Stimulated activated naive CD8-positive, alpha-beta T cell treated with anti-CD3 and anti-CD28 coated beads, Interleukin-15, Interleukin-2, amounts not matched to agents 100 ng/mL and 50 ng/mL, for 24 hours (primary cell): ENCODE measurements at regions not wholly inside any gene's neighbourhood (a gene's known extent, or its start where the extent isn't known, plus 50 kb on each side); places are given as distances from the start of the nearest gene placed in this dataset.
"Not testable (repeated sequence)": the region's sequence is repeated elsewhere in the genome, so short reads cannot be mapped to it uniquely, and the experiment has no call there.

Source experiments
- H3K27ac Mint-ChIP-seq: one replicate; pipeline ENCODE4 v1.8.0; 2021; ENCODE audit warnings: mild to moderate bottlenecking, mixed read lengths
- H3K27me3 Mint-ChIP-seq: one replicate; pipeline ENCODE4 v1.8.0; 2021; ENCODE audit warnings: mixed read lengths
- H3K36me3 Mint-ChIP-seq: one replicate; pipeline ENCODE4 v1.8.0; 2021; ENCODE audit warnings: low read depth, mixed read lengths
- H3K4me1 Mint-ChIP-seq: one replicate; pipeline ENCODE4 v1.8.0; 2021; ENCODE audit warnings: low read depth, mixed read lengths
- H3K4me3 Mint-ChIP-seq: one replicate; pipeline ENCODE4 v1.8.0; 2021; ENCODE audit warnings: mild to moderate bottlenecking, mixed read lengths
- H3K9me3 Mint-ChIP-seq: one replicate; pipeline ENCODE4 v1.8.0; 2021; ENCODE audit warnings: mixed read lengths

DNA sequence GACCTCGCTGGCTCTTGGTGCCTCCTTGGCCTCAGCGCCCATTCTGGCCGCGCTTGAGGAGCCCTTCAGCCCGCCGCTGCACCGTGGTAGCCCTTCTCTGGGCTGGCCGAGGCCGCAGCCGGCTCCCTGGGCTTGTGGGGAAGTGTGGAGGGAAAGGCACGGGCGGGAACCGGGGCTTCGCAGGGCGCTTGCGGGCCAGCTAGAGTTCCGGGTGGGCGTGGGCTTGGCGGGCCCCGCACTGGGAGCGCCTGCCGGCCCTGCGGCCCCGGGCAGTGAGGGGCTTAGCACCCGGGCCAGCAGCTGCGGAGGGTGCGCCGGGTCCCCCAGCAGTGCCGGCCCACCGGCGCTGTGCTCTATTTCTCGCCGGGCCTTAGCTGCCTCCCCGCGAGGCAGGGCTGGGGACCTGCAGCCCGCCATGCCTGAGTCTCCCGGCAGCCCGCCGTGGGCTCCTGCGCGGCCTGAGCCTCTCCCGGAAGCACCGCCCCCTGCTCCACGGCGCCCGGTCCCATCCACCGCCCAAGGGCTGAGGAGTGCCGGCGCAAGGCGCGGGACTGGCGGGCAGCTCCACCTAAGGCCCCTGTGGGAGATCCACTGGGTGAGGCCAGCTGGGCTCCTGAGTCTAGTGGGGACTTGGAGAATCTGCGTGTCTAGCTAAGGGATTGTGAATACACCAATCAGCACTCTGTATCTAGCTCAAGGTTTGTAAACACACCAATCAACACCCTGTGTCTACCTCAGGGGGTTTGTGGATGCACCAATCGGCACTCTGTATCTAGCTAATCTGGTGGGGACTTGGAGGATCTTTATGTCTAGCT, 141.1 kb downstream of the SLCO4C1 start:
- H3K27ac Mint-ChIP-seq, H3K4me1 Mint-ChIP-seq, H3K9me3 Mint-ChIP-seq, H3K4me3 Mint-ChIP-seq, H3K27me3 Mint-ChIP-seq, H3K36me3 Mint-ChIP-seq: not testable (repeated sequence)

DNA sequence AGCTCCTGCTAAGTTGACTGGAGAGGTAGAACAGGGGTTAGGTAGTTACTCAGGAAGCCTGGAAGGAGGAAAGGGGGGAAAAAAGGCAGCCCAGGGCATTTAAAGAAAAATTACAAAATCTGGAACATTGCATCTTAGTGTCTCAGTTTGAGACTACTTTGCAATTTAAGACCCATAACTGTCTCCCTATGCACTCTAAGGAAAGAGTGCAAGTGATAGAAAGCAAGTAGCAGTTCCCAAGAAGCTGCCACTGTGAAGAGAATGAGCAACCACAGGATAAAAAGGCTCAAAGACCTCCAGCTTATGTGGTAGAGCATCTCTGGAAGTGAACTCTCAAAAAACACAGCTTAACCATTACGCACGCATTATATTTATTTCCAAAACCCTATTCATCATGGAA, 141.8 kb downstream of the SLCO4C1 start:
- H3K9me3 Mint-ChIP-seq, result no peaks in the 10 kb centered on the region
- no peak overlapping the region for H3K27ac Mint-ChIP-seq
- H3K36me3 Mint-ChIP-seq, result no peaks in the 10 kb centered on the region
- peaks cover 8% of the 10 kb centered on the region for H3K27me3 Mint-ChIP-seq
- no peak overlapping the region for H3K4me3 Mint-ChIP-seq
- H3K4me1 Mint-ChIP-seq, result no peaks in the 10 kb centered on the region

DNA sequence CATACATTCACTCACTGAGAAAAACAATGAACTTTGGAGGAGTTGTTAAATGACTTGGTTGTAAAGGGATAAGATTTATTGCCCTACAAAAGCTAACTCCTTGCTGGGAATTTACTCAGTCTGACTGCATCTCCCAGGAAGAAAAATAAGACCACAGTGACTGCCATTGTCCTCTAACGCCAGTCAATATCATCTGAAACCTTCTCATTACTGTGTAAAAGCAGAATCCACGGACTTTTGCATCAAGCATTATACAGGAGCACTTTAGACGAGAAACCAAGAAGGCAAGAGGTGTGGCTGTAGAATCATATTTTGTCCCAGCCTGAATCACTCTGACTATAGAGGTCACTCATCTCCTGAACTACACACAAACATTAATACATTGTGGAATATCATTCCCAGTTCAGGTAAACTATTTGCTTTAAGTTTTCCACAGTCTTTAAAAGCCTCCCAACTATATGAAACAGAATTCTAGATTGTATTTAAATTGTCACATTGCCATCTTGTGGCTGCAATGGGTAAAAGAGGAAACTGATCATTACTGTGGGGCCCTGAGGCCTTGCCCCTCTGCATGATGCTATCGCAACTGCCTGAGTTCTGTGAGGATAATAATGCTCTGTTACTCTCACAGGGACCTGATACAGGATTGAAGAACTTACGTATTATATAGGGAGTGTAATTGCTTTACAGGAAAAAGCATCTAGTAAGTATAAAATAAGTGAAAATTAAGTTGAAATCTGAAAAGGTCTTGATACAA, 142.9 kb downstream of the SLCO4C1 start:
- Mint-ChIP-seq H3K4me3 (no peak overlapping the region), H3K27ac (no peak overlapping the region), H3K4me1 (no peaks in the 10 kb centered on the region), H3K36me3 (no peaks in the 10 kb centered on the region), H3K27me3 (no peaks in the 10 kb centered on the region), H3K9me3 (no peaks in the 10 kb centered on the region)

DNA sequence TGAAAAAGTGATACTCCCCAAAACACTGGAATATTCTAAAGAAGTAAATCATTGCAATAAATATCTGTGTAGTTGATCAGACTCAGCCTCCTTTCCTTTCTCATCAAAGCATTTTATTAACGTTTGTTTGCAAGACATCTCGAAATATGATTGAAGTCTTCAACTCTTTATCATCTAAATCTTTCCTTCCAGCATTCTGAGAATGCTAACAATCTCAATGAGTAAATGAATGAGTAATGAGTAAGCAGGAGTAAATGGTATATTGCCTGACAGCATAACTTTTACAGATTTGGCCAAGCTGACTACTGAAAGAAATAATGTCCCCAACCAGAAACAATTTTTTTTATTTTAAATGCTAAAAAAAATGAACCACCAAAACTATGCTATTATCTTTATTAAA, 157.1 kb downstream of the SLCO4C1 start:
- Mint-ChIP-seq H3K4me1 (no peaks in the 10 kb centered on the region), H3K27me3 (no peaks in the 10 kb centered on the region), H3K36me3 (no peaks in the 10 kb centered on the region), H3K9me3 (no peaks in the 10 kb centered on the region), H3K4me3 (no peak overlapping the region), H3K27ac (no peak overlapping the region)

DNA sequence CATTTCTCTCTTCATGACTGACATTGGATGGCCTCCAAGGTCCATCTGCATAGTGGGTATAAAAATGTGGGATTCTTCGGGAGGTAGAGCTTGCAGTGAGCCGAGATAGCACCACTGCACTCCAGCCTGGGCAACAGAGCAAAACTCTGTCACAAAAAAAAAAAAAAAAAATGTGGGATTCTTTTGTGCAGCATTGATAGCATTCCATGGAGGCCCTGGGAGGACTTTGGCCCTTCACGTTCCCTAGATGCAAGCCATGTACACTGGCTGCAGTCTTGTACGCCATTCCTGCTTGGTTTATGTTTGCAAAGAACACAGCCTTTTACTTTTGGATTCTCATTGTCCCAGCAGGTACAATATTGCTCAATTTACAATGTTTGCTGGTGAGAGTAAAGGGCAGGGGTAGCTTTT, 157.8 kb downstream of the SLCO4C1 start:
- H3K27me3 Mint-ChIP-seq, result no peaks in the 10 kb centered on the region
- H3K4me1 Mint-ChIP-seq, result no peaks in the 10 kb centered on the region
- no peak overlapping the region for H3K4me3 Mint-ChIP-seq
- no peaks in the 10 kb centered on the region for H3K36me3 Mint-ChIP-seq
- no peaks in the 10 kb centered on the region for H3K9me3 Mint-ChIP-seq
- no peak overlapping the region for H3K27ac Mint-ChIP-seq

DNA sequence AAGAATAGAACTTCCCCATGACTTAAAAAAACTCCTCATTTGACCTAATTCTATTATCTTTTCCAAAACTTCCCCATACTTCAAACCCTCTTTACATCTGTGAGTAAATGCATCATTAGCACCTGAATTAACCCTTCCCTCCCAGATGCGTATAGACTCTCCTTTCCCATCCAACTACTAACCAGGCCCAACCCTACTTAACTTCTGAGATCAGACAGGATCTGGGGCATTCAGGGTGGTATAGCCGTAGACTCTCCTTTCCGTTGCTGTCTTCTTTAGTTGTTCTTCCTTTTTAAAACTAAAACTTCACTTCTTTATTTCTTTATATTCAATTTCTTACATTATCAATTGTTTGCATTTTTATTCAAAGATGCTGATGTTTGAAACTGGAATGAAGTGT, 165.2 kb downstream of the SLCO4C1 start:
- no peak overlapping the region for H3K4me3 Mint-ChIP-seq
- H3K27ac Mint-ChIP-seq, result no peak overlapping the region
- H3K4me1 Mint-ChIP-seq, result no peaks in the 10 kb centered on the region
- peaks cover 4% of the 10 kb centered on the region for H3K9me3 Mint-ChIP-seq
- no peaks in the 10 kb centered on the region for H3K36me3 Mint-ChIP-seq
- no peaks in the 10 kb centered on the region for H3K27me3 Mint-ChIP-seq

DNA sequence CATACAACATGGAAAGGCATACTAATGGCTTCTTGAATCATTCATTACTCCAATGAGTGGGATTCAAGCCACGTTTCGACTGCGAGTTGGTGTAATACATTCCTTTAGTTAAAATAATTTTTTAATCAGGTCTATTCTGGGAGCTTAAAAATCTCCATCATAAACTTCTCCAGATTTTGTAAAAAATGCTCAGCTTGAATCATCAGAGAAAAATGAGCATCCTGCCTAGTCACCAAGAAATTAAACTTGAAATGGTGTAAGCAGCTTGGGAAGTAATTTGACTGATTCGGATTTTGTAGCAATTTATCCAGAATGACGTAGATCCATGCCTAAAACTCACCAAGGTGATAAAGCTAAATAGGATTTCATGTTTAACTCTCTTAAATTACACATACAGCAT, 165.7 kb downstream of the SLCO4C1 start:
- no peak overlapping the region for H3K4me3 Mint-ChIP-seq
- no peaks in the 10 kb centered on the region for H3K36me3 Mint-ChIP-seq
- no peaks in the 10 kb centered on the region for H3K4me1 Mint-ChIP-seq
- peaks cover 4% of the 10 kb centered on the region for H3K9me3 Mint-ChIP-seq
- no peaks in the 10 kb centered on the region for H3K27me3 Mint-ChIP-seq
- H3K27ac Mint-ChIP-seq, result no peak overlapping the region

DNA sequence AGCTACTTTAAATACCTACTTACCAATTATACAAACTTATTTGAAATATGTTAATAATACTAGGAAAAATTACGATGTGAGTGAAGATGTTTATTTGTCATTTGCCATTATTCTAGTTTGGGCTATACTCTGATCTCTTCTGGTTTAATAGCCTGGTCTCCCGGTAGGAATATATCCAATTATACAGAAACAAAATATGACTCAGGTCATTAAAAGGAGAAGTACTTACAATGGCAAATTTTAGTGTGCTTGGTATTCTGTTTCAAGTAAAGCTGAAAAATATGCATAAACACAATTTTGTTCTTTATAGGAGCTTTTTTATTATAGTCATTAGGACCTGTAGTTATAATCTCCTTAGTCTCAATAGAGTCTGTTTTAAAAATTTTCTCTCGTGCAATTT, 176.8 kb downstream of the SLCO4C1 start:
- no peaks in the 10 kb centered on the region for H3K4me1 Mint-ChIP-seq
- no peak overlapping the region for H3K27ac Mint-ChIP-seq
- no peak overlapping the region for H3K4me3 Mint-ChIP-seq
- H3K27me3 Mint-ChIP-seq, result no peaks in the 10 kb centered on the region
- no peaks in the 10 kb centered on the region for H3K9me3 Mint-ChIP-seq
- H3K36me3 Mint-ChIP-seq, result no peaks in the 10 kb centered on the region

DNA sequence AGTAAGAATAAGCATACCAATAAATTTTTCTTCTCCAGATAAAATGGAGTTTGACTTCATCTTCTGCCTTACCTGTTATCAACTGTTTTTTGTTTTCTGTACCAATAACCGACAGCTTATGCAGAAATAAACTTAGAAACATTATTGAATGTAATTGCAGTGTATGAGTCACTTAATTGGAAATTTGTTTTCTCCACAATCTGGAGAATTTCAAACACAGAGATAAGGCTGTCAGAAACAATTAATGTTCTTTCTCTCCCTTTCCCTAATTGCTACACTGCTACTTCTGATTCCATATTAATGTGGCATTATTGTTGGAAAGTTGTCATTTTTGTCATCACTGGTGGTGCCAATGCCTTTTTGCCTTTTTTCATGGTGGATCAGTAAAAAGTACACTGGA, 180.3 kb downstream of the SLCO4C1 start:
- H3K9me3 Mint-ChIP-seq, result no peaks in the 10 kb centered on the region
- H3K4me1 Mint-ChIP-seq, result no peaks in the 10 kb centered on the region
- no peak overlapping the region for H3K27ac Mint-ChIP-seq
- no peaks in the 10 kb centered on the region for H3K27me3 Mint-ChIP-seq
- no peaks in the 10 kb centered on the region for H3K36me3 Mint-ChIP-seq
- no peak overlapping the region for H3K4me3 Mint-ChIP-seq

DNA sequence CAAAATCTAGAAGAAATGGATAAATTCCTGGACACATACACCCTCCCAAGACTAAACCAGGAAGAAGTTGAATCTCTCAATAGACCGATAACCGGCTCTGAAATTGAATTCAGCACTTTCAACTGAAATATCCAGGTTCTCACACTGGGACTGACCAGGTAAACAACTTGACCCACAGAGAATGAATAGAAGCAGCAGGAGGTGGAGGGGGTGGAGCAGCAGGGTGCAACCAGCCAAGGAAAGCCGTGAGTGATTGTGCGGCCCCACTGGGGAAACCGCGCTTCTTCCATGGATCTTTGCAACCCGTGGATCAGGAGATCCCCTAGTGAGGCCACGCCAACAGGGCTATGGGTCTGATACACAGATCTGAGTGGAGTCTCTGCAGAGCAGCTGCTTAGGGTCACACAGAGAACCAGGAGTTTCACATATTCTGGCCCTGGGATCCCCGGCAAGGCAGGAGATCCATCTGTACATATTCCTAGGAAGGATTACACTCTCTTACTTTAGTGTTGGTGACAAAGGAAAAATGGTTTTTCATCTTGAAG, 181.5 kb downstream of the SLCO4C1 start:
- Mint-ChIP-seq H3K27ac (no peak overlapping the region), H3K4me1 (no peaks in the 10 kb centered on the region), H3K4me3 (no peak overlapping the region), H3K9me3 (no peaks in the 10 kb centered on the region), H3K36me3 (no peaks in the 10 kb centered on the region), H3K27me3 (no peaks in the 10 kb centered on the region)

DNA sequence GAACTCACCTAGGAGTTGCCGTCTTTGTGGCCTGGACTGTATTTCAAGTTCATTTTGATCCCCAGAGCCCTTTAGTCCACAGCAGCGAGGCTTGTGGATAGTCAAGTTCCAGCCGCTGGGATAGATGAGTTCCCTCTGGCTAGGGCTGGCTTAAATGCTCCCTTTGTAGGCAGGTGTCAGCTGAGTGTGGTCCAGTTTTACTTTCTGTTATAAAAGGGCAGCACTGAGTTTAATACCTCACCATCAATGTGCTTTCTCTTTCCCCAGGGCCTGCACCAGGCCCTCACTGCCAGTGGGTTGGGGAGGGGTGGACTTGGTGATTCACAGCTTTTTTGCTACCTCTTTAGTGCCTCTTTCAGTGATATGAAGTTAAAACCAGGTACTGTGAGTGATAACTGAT, 188.2 kb downstream of the SLCO4C1 start:
- Mint-ChIP-seq H3K27me3 (no peaks in the 10 kb centered on the region), H3K4me3 (no peak overlapping the region), H3K27ac (no peak overlapping the region), H3K9me3 (no peaks in the 10 kb centered on the region), H3K36me3 (no peaks in the 10 kb centered on the region), H3K4me1 (no peaks in the 10 kb centered on the region)

DNA sequence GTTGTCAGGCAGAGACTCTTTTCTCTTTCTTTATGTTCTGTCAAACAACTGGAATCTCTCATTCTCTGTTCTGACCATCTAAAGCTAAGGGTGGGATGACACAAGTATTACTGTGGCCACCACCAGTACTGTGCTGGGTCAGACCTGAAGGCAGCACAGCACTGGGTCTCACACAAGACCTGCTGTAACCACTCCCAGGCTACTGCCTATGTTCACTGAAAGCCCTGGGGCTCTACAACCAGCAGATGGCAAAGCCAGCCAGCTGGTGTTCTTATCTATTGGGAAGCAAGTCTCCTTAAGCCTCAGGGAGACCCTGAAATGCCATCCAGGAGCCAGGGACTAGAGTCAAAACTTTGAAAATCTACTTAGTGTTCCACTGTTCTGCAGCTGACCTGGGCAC, 189.5 kb downstream of the SLCO4C1 start:
- H3K27ac Mint-ChIP-seq, result no peak overlapping the region
- no peak overlapping the region for H3K4me3 Mint-ChIP-seq
- no peaks in the 10 kb centered on the region for H3K36me3 Mint-ChIP-seq
- no peaks in the 10 kb centered on the region for H3K27me3 Mint-ChIP-seq
- no peaks in the 10 kb centered on the region for H3K4me1 Mint-ChIP-seq
- no peaks in the 10 kb centered on the region for H3K9me3 Mint-ChIP-seq

DNA sequence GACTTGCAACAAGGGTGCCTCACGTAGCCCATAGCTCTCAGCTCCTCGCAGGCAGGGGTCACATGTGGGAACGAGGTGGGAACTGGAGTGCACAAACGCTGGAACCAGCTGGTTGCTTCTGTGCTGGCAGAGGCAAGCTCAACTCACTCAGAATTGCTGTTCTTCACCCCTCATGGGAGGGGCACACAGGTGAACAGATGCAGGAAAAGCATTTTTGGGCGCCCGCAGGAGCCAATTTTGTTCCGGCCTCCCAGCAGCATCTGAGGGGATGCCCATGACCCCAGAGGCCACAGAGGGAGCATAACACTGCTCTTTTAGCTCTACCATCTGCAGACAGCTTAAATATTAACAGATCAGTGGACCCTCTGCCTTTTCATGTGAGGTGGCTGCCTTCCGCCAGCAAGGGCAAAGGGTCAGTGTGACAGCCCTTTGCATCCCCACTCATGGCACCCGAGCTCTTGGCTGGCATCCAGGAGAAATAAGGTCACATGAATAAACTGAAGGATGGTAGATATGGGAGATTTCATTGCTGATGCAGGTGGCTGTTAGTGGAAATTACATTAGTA, 196.2 kb downstream of the SLCO4C1 start:
- H3K27ac Mint-ChIP-seq, result no peak overlapping the region
- H3K36me3 Mint-ChIP-seq, result no peaks in the 10 kb centered on the region
- H3K27me3 Mint-ChIP-seq, result no peaks in the 10 kb centered on the region
- H3K4me1 Mint-ChIP-seq, result no peaks in the 10 kb centered on the region
- H3K4me3 Mint-ChIP-seq, result no peak overlapping the region
- peaks cover 5% of the 10 kb centered on the region for H3K9me3 Mint-ChIP-seq

DNA sequence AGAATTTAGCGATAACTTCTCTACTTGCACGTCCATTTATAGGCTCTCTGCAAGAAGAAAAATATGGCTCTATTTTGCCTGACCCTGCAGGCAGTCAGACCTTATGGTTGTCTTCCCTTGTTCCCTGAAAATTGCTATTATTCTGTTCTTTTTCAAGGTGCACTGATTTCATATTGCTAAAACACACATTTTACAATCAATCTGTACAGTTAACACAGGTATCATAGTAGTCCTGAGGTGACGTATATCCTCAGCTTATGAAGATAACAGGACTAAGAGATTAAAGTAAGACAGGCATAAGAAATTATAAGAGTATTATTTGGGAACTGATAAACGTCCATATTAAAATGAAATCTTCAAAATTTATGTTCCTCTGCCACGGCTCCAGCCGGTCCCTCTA, 197.0 kb downstream of the SLCO4C1 start:
- H3K27me3 Mint-ChIP-seq, H3K4me3 Mint-ChIP-seq, H3K9me3 Mint-ChIP-seq, H3K36me3 Mint-ChIP-seq, H3K4me1 Mint-ChIP-seq, H3K27ac Mint-ChIP-seq: not testable (repeated sequence)

DNA sequence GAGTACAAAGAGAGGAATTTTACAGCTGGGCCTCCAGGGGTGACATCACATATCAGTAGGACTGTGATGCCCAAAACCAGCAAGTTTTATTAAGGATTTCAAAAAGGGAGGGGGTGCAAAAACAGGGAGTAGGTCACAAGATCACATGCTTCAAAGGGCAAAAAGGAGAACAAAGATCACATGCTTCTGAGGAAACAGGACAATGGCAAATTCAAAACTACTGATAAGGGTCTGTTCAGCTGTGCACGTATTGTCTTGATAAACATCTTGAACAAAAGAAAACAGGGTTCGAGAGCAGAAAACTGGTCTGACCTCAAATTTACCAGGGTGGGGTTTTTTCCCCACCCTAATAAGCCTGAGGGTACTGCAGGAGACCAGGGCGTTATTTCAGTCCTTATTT, 197.5 kb downstream of the SLCO4C1 start:
- H3K9me3 Mint-ChIP-seq, H3K27me3 Mint-ChIP-seq, H3K4me1 Mint-ChIP-seq, H3K27ac Mint-ChIP-seq, H3K4me3 Mint-ChIP-seq, H3K36me3 Mint-ChIP-seq: not testable (repeated sequence)
